ENCODE measurements at regions not wholly inside any gene's neighbourhood (a gene's known extent, or its start where the extent isn't known, plus 50 kb on each side); places are given as distances from the start of the nearest gene placed in this dataset.

DNA sequence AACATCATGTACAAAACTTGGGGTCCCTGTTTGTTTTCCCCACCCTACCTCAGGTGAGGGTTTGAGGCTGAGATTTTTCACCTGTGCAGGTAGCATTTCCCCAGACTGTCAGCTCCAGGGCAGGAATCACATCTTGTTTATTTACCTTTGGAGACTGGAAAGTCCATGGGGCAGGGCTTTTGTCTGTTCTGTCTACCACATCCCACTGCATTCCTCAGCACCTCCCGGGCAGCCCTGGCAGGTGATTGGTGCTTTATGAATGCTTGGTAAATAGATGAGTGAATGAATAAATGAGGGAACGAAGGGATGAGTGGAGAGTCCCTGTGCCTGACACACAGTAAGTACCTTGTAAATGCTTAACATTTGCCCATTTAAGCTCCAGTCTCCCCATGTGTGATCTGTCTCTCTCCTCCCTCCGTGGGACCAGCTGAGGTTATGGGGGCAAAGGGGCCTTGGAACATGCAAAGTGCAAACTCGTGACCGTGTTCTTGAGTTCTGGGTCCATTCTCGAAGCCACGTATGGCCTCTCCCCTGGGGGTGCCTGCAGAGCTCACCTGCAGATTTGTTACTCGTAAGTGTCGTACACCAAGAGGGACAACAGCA lies 69.7 kb upstream of the PMEPA1 start:
- TF ChIP-seq, protein P1, sequence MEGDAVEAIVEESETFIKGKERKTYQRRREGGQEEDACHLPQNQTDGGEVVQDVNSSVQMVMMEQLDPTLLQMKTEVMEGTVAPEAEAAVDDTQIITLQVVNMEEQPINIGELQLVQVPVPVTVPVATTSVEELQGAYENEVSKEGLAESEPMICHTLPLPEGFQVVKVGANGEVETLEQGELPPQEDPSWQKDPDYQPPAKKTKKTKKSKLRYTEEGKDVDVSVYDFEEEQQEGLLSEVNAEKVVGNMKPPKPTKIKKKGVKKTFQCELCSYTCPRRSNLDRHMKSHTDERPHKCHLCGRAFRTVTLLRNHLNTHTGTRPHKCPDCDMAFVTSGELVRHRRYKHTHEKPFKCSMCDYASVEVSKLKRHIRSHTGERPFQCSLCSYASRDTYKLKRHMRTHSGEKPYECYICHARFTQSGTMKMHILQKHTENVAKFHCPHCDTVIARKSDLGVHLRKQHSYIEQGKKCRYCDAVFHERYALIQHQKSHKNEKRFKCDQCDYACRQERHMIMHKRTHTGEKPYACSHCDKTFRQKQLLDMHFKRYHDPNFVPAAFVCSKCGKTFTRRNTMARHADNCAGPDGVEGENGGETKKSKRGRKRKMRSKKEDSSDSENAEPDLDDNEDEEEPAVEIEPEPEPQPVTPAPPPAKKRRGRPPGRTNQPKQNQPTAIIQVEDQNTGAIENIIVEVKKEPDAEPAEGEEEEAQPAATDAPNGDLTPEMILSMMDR (conservative IDR thresholded peaks at IDR 0.05; ENCODE audit: low read length): no peak
- TF ChIP-seq EZH2phosphoT487 (IDR thresholded peaks at IDR 0.05; ENCODE audit: borderline replicate concordance, low read depth, low read length): no peak

Data from OCI-LY7 (cell line).